ENCODE measurements at regions not wholly inside any gene's neighbourhood (a gene's known extent, or its start where the extent isn't known, plus 50 kb on each side); places are given as distances from the start of the nearest gene placed in this dataset.

GRCh38 chr4:108382751-108383150 is 214.0 kb upstream of the LEF1 start:
- no peak overlapping the region for H3K27ac ChIP-seq
- no peak overlapping the region for H3K4me3 ChIP-seq (IDR thresholded peaks at IDR 0.05; ENCODE audit: insufficient read depth, low read depth, low read length)
- H3K4me2 ChIP-seq = no peak overlapping the region
- H3K79me2 ChIP-seq (ENCODE audit: insufficient read depth, low read depth) = no peaks in the 10 kb centered on the region
- H3K4me1 ChIP-seq (ENCODE audit: low read depth, poor library complexity, severe bottlenecking) = no peaks in the 10 kb centered on the region
- no peak overlapping the region for H2AFZ ChIP-seq (ENCODE audit: low read depth)
- H3K9ac ChIP-seq = no peak overlapping the region
- no peaks in the 10 kb centered on the region for H3K36me3 ChIP-seq (ENCODE audit: insufficient read depth)
- TF ChIP-seq CTCF (conservative IDR thresholded peaks at IDR 0.05; ENCODE audit: low read depth, low read length) = no peak
- no peaks in the 10 kb centered on the region for H3K27me3 ChIP-seq (ENCODE audit: insufficient read depth, low read depth)
- H4K20me1 ChIP-seq (ENCODE audit: insufficient read depth) = no peaks in the 10 kb centered on the region

GRCh38 chr4:108378164-108378563 is 209.4 kb upstream of the LEF1 start:
- no peak overlapping the region for H3K27ac ChIP-seq
- no peaks in the 10 kb centered on the region for H4K20me1 ChIP-seq (ENCODE audit: insufficient read depth)
- H3K27me3 ChIP-seq (ENCODE audit: insufficient read depth, low read depth) = no peaks in the 10 kb centered on the region
- TF ChIP-seq CTCF (conservative IDR thresholded peaks at IDR 0.05; ENCODE audit: low read depth, low read length) = no peak
- H3K4me3 ChIP-seq (IDR thresholded peaks at IDR 0.05; ENCODE audit: insufficient read depth, low read depth, low read length) = no peak overlapping the region
- H3K4me2 ChIP-seq = no peak overlapping the region
- H2AFZ ChIP-seq (ENCODE audit: low read depth) = no peak overlapping the region
- H3K36me3 ChIP-seq (ENCODE audit: insufficient read depth) = no peaks in the 10 kb centered on the region
- H3K79me2 ChIP-seq (ENCODE audit: insufficient read depth, low read depth) = no peaks in the 10 kb centered on the region
- H3K9ac ChIP-seq = no peak overlapping the region
- peaks cover 6% of the 10 kb centered on the region for H3K4me1 ChIP-seq (ENCODE audit: low read depth, poor library complexity, severe bottlenecking)

- Histone ChIP-seq H3K4me1 (ENCODE audit: low read depth, poor library complexity, severe bottlenecking) (peaks cover 17% of the 10 kb centered on the region), H3K4me2 (no peak overlapping the region), H3K27me3 (ENCODE audit: insufficient read depth, low read depth) (no peaks in the 10 kb centered on the region), H3K79me2 (ENCODE audit: insufficient read depth, low read depth) (no peaks in the 10 kb centered on the region), H4K20me1 (ENCODE audit: insufficient read depth) (no peaks in the 10 kb centered on the region), H3K36me3 (ENCODE audit: insufficient read depth) (no peaks in the 10 kb centered on the region), H3K9ac (no peak overlapping the region), H3K27ac (no peak overlapping the region), H3K4me3 (IDR thresholded peaks at IDR 0.05; ENCODE audit: insufficient read depth, low read depth, low read length) (no peak overlapping the region), H2AFZ (ENCODE audit: low read depth) (no peak overlapping the region)
- no peak for TF ChIP-seq CTCF (conservative IDR thresholded peaks at IDR 0.05; ENCODE audit: low read depth, low read length)
Measured at GRCh38 chr4:108377021-108377420, 208.3 kb upstream of the LEF1 start.

- TF ChIP-seq CTCF (conservative IDR thresholded peaks at IDR 0.05; ENCODE audit: low read depth, low read length) = no peak
- H3K27ac ChIP-seq = no peak overlapping the region
- no peak overlapping the region for H2AFZ ChIP-seq (ENCODE audit: low read depth)
- H3K4me1 ChIP-seq (ENCODE audit: low read depth, poor library complexity, severe bottlenecking) = peaks cover 33% of the 10 kb centered on the region
- no peak overlapping the region for H3K4me2 ChIP-seq
- no peak overlapping the region for H3K9ac ChIP-seq
- H3K4me3 ChIP-seq (IDR thresholded peaks at IDR 0.05; ENCODE audit: insufficient read depth, low read depth, low read length) = no peak overlapping the region
- no peaks in the 10 kb centered on the region for H3K36me3 ChIP-seq (ENCODE audit: insufficient read depth)
- no peaks in the 10 kb centered on the region for H3K27me3 ChIP-seq (ENCODE audit: insufficient read depth, low read depth)
- H4K20me1 ChIP-seq (ENCODE audit: insufficient read depth) = no peaks in the 10 kb centered on the region
- H3K79me2 ChIP-seq (ENCODE audit: insufficient read depth, low read depth) = no peaks in the 10 kb centered on the region
Measured at GRCh38 chr4:108375434-108375833, 206.7 kb upstream of the LEF1 start.
